ENCODE measurements at regions not wholly inside any gene's neighbourhood (a gene's known extent, or its start where the extent isn't known, plus 50 kb on each side); places are given as distances from the start of the nearest gene placed in this dataset.

DNA sequence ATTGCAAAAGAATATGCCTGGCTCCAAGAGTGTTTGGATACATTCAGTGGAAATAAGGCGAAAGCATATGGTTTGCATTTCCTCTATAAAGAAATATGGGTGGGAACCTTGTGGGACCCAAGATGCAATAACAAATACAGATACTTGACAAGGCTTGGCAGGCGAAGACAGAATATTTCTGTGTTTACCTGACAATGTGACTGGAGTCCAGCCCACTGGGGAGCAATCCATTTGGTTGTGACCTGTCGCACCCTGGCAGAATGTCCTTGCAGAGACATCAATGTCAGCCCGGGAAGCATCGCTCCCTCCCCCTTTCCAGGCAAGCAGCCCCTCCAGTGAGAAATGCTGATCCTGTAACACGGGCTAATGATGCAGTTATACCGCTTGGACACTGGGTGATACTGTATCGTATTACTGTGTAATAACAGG is 296.6 kb downstream of the MAF start:
- TF ChIP-seq CTCF (tag by site-specific recombination; IDR thresholded peaks at IDR 0.05) (no peak), WT1 (tag by site-specific recombination; IDR thresholded peaks at IDR 0.05) (no peak), MEIS1 (CRISPR knock-in tag; IDR thresholded peaks at IDR 0.05; ENCODE audit: borderline replicate concordance) (no peak), PRDM10 (tag by site-specific recombination; IDR thresholded peaks at IDR 0.05) (no peak), ZNF571 (tag by site-specific recombination; IDR thresholded peaks at IDR 0.05) (no peak), ZNF785 (tag by site-specific recombination; IDR thresholded peaks at IDR 0.05) (no peak), REPIN1 (tag by site-specific recombination; IDR thresholded peaks at IDR 0.05; ENCODE audit: low read depth) (no peak), ATF2 (tag by site-specific recombination; IDR thresholded peaks at IDR 0.05; ENCODE audit: low read depth) (no peak), TCF7L2 (IDR thresholded peaks at IDR 0.05; ENCODE audit: borderline replicate concordance, low read depth, low read length) (no peak), ZNF311 (tag by site-specific recombination; IDR thresholded peaks at IDR 0.05; ENCODE audit: borderline replicate concordance) (no peak), ZNF140 (tag by site-specific recombination; IDR thresholded peaks at IDR 0.05) (no peak), PBX3 (CRISPR knock-in tag; IDR thresholded peaks at IDR 0.05) (no peak)
- TF ChIP-seq, protein P1, sequence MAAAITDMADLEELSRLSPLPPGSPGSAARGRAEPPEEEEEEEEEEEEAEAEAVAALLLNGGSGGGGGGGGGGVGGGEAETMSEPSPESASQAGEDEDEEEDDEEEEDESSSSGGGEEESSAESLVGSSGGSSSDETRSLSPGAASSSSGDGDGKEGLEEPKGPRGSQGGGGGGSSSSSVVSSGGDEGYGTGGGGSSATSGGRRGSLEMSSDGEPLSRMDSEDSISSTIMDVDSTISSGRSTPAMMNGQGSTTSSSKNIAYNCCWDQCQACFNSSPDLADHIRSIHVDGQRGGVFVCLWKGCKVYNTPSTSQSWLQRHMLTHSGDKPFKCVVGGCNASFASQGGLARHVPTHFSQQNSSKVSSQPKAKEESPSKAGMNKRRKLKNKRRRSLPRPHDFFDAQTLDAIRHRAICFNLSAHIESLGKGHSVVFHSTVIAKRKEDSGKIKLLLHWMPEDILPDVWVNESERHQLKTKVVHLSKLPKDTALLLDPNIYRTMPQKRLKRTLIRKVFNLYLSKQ (tag by site-specific recombination; IDR thresholded peaks at IDR 0.05; ENCODE audit: borderline replicate concordance): no peak
- TF ChIP-seq, protein P2, sequence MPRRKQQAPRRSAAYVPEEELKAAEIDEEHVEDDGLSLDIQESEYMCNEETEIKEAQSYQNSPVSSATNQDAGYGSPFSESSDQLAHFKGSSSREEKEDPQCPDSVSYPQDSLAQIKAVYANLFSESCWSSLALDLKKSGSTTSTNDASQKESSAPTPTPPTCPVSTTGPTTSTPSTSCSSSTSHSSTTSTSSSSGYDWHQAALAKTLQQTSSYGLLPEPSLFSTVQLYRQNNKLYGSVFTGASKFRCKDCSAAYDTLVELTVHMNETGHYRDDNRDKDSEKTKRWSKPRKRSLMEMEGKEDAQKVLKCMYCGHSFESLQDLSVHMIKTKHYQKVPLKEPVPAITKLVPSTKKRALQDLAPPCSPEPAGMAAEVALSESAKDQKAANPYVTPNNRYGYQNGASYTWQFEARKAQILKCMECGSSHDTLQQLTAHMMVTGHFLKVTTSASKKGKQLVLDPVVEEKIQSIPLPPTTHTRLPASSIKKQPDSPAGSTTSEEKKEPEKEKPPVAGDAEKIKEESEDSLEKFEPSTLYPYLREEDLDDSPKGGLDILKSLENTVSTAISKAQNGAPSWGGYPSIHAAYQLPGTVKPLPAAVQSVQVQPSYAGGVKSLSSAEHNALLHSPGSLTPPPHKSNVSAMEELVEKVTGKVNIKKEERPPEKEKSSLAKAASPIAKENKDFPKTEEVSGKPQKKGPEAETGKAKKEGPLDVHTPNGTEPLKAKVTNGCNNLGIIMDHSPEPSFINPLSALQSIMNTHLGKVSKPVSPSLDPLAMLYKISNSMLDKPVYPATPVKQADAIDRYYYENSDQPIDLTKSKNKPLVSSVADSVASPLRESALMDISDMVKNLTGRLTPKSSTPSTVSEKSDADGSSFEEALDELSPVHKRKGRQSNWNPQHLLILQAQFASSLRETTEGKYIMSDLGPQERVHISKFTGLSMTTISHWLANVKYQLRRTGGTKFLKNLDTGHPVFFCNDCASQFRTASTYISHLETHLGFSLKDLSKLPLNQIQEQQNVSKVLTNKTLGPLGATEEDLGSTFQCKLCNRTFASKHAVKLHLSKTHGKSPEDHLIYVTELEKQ (tag by site-specific recombination; IDR thresholded peaks at IDR 0.05; ENCODE audit: borderline replicate concordance): no peak

All from HEK293 (cell line).